ENCODE measurements at regions not wholly inside any gene's neighbourhood (a gene's known extent, or its start where the extent isn't known, plus 50 kb on each side); places are given as distances from the start of the nearest gene placed in this dataset.

DNA sequence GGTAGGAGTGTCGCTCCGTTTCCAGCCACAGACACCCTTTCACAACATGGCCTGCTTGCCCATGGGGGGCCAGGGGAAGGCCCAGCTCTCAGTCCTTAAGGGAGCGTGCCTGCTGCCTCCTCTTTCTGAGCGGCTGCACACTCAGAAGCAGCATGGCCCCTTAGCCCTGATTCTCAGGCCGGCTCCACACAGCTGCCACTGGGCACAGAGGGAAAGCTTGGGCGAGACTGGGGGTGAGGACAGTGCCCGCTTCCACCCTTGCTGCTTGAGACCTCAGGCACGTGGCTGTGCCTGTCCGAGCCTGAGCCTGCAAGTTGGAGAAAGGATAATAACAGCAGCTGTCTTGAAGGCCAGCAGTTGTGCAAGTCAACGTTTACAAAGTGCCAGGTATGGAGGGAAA lies 416.3 kb downstream of the SHANK2 start:
- no peak for DNase-seq

DNA sequence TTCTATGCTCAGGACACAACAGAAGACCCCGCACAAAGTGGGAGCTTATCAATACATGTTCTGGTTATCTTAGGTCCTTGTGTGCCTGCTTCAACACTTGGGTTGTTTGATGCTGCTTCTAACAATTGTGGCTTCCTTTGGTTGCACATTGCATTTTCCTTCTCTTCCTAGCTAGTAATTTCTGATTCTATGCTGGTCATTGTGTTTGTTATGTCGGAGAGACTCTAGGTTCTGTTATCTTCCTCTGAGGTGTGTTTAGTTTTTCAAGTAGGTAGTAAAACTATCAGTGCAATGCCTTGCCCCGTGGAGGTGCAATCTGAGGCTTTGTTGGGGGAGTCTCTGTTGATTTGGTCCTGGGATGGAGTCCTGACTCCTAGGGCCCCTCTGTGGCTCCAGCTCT lies 414.2 kb downstream of the SHANK2 start:
- no peak for DNase-seq

DNA sequence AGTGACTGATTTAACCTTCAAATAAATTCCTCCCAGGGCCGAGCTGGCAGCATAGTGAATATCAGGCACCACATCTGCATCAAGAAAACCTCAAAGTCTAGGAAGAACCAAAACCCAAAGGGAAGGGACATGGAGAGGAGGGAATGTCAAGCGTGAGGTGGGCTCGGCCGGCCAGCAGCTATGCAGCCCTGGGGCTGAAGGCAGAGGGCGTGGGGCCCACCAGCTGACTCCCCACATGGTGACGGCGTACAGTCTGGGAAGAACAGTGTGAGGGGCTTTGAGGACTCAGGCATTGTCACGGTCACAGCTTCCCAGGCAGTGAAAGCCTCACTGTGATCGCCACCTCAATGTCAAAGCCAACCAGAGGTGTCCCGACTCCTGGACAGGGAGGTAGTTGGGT lies 412.5 kb downstream of the SHANK2 start:
- no peak for DNase-seq

DNA sequence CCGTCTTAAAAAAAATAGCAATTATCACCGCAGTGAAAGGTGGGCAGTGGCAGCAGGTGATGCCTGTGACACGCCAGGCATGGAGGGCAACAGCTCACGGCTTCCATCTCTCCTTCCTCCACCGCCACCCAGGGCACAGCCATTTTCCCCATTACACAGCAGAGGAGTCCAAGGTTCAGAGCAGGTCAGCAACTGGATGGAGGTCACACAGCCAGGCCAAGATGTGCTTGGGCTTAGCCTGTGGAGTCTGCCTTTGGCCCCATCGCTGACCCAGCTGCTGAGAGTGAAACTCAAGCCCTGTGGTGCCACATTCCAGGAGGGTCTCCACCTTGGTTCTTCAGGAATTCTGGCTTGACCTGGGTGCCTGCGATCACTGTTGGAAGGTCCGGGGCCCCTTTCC lies 411.1 kb downstream of the SHANK2 start:
- no peak for DNase-seq

DNA sequence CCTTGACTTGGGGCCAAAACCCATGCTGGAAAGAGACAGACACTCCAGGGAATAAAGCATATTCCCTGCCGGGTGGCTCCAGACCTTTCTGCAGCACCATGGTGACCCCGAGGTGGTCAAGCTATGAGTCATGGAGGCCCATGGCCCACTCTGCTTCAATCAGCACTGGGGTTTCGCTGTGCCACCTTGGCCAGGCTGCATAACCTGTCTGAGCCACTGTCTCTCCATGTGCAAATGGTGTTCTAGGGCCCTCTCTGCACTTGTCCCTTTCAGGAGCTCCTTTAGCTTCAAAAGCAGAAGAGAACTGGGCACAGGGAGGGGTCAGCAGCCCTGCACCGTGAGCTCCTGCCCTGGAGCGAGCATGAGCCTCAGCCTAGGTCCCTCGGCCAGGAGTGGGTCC lies 410.1 kb downstream of the SHANK2 start:
- DNase-seq, result no peak

DNA sequence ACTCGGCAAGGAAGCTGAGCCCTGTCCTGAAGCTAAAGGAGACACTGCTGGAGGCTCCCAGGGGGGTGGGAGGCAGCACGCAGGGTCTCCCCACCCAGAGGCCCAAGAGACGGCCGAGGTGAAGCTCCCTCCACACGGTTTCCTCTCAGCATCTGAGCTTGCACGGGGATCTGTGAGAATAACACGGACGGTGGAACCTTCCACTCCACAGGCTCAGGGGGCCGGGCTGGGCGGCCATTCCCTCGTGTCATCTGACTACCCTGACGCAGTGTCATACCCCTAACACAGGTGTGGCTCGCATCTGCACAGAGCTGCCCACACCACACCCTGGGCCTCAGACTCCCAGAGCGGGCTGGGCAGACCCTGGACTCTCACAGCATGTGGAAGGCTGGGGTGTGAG lies 409.7 kb downstream of the SHANK2 start:
- no peak for DNase-seq

DNA sequence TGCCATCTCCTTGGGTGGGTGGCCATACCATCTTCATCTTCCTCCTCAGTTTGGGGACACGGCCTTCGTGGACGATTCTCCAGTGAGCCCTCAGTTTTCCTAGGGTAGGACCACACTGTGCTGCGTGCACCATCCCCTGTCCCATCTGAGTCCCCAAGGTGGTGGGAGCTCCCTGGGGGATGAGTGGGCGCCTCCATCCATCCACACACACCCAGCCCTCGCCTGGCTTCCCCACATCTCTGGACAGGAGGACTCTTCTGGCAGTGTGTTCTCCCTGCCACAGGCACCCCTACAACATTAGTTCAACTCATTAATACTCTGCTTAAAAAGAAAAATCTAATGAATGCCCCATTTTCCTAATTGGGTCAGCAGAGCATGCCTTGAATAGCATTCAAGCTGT lies 408.5 kb downstream of the SHANK2 start:
- DNase-seq, result no peak

DNA sequence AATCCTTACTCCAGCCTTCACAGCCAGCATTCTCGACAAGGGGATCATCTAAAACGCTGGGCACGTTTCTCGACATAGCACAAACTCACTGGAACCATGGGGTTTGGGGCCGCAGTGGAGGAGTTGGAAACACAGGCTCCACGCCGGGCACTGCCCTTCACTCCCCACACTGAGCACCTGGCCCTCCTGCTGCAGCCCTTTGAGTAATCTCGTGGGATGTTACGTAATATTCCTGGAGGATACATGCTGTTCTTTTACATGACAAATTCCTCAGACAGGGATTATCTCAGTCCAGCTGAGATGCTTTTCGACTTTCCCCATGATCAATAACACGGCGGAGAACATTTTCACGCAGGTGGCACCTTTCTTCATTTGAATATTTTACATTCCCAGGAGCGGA lies 408.0 kb downstream of the SHANK2 start:
- DNase-seq, result no peak

DNA sequence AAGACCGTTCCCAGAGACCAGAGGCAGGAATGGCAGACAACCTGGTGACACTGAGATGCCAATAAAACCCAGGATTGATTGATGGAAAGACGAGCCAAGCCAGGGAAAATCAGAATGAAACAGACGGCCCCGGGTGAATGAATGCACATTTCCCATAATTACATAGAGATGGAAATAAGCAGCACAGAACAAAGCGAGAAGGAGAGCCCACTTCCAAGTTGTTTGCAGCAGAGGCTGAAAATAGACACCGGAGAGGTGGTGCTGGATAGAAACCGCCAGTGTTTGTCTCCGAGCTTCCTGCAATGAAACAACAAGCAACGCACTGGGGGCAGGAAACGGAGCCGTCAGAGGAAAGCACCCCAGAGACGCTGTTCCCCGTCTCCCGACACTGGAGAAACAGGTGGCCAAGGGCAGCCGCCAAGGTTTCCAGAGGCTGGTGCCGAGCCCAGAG lies 406.8 kb downstream of the SHANK2 start:
- no peak for DNase-seq

DNA sequence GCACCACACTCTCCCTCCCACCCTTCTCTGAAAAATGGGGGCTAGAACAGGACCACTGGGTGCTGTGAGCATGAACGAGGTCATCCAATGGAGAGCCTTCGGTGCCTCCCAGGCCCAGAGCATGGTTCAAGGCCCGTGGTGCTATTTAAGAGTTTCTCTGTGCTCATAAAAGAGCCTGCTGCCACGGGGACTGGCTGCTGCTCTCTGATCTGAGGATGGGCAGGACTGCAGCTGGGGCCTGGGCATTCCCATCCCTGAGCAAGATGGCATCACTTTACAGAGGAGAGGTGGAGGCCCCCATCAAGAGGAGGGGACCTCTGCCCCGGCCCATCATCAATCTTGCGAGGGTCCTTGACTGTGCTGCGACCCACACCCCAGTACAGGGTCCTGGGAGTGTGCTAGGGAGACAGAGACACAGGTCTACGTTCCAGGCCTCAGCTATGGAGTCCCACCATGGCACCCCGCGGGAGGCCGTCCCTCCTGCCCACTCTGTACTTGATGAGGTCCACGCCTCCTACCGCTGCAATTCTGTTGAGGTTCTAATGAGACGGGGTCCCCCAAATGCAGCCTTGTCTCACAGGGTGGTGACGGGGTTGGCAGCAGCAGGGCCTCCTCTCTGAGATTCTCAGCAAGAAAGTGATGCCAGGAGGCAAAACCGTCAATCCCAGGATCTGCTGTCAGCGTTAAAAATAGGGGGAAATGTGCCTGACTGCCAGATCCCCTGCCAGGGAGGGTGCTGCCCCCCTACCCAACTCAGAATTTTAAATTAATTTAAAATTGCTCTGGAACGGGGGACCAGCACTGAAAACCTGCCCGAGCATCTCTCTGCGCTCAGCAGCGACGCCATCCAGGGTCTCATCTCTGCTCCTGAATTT lies 405.4 kb downstream of the SHANK2 start:
- no peak for DNase-seq

DNA sequence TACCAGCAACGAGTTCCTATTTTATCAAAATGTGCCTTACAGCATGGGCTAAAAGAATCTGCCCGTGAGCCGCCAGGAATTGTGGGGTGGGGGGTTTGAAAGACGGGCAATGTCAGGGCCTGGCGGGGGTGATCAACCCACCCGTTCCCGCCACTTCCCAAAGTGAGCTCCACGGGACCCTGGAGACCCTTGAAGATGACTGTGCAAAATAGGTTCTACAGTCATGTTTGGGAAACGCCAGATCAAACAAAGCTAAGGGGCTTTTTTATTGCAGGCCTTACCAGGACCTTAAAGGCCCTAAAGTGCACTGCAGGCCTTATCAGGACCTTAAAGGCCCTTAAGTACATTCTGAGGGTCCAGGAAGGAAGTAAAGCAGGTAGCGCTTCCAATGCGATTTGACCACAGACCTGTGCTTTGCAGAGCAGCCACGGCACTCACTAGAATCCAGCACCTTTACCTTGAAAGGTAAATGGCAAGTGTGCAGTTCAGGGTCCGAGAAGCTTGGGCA lies 404.1 kb downstream of the SHANK2 start:
- no peak for DNase-seq

DNA sequence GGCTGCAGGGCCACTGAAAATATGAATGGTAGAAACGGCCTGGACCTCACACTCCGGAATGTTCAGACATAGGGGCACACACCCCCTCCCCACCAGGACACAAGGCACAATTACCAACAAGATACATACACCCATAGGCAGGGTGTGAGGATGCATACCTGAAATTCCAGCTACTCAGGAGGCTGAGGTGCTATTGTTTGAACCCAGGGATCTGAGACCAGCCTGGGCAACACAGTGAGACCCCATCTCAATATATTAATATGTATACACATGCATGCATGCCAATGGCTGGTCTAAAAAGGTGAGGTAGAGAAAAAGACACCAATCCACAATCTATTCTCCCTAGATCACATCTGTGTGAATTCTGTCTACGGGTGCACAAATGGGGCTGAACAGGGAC lies 403.3 kb downstream of the SHANK2 start:
- DNase-seq, result no peak

DNA sequence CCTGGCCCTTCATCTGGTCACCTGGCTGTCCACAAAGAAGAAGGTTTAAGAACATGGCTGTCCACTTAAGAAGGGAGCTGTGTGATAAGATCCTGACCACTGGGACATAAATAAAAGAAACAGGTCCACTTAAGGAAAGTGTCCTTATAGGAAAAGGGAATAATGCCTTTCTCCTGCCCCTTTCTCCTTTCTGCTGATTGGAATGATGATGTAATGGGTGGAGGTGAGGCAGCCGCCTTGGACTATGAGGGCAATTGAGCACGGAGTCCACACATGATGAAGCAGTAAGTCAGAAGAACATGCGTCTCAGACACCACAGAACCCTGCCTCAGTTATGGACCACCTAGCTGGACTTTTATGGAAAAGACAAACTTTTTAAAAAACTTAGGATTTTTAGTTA lies 401.1 kb downstream of the SHANK2 start:
- no peak for DNase-seq

DNA sequence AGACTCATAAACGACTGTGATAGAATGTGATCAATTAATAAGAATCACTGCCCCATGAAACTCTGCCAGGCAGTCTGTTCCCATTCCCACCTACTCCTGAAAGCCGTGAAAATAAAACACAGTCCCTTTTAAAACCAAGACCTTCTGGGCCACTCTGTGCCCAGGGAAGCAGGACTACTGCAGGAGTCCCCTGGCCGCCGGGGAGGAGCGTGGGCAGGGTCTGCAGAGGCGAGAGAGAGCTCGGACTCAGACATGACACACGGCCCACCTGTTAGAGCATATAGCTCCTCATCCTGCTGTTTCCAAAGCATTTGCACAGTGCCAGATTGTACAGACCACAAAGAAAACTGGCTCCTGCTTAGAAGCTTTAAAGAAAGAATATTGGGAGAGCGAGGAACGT lies 400.5 kb downstream of the SHANK2 start:
- no peak for DNase-seq

DNA sequence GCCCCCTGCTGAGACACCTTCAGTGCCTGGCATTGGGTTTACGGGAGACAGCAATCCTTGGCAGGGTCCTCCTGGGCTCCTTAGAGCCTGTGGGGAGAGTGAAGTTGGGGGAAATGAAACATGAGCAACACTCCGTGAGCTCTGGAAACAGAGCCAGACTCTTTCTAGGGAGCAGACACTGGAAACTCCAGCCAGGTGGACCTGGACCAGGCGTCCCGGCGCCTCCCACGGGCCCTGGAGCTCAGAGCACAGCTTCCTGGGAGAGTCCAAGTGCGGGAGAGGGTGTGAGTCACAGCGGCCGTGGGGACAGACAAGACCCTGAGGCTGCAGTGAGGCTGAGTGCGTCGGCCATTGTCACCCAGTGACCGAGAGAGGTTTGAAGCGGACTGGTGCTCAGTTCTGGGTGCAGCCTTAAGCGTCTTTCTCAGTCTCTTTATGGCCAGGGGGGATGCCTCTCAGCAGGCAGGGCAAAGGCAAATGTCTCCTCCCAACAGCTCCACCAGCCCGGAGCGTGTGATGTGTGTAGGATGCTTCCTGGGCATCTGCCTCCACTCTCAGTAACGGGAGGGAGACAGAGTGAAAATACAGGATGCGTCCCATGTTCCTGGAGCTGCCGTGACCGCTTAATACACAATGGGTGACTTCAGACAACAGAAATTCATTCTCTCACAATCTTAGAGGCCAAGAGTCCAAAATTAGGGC lies 399.2 kb downstream of the SHANK2 start:
- DNase-seq, result no peak

DNA sequence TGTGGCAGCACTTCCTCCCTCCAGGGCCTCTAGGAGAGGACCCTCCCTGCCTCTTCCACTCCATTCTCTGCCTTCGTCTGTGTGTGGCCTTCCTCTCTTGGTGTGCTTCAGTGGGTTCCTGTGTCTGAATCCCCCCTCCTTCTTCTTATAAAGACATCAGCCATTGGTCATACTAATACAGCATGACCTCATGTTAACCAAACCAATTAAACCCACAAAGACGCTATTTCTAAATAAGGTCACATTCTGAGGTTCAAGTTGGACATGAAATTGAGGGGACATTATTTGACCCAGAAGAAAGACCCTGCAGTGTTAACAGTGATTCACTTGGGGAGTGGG lies 398.6 kb downstream of the SHANK2 start:
- no peak for DNase-seq

DNA sequence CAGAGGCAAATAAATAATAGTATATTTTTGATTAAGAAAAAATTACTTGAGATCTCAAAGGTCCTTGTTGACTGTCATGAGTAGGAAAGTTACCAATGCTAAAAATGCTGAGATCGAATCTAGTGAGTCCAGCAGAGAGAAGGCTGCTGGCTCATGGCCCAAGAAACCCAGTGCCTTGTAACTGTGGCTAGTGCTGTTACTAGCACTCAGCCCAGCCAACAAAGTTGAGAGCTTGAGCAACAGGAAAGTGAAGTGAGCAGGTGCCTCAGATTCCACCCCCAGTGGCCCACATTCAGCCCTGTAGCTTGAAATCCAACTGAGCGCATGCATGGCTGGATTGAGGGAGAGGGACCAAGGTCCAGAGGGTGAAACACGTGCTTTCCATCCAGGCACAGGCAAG lies 398.2 kb downstream of the SHANK2 start:
- DNase-seq, result no peak

DNA sequence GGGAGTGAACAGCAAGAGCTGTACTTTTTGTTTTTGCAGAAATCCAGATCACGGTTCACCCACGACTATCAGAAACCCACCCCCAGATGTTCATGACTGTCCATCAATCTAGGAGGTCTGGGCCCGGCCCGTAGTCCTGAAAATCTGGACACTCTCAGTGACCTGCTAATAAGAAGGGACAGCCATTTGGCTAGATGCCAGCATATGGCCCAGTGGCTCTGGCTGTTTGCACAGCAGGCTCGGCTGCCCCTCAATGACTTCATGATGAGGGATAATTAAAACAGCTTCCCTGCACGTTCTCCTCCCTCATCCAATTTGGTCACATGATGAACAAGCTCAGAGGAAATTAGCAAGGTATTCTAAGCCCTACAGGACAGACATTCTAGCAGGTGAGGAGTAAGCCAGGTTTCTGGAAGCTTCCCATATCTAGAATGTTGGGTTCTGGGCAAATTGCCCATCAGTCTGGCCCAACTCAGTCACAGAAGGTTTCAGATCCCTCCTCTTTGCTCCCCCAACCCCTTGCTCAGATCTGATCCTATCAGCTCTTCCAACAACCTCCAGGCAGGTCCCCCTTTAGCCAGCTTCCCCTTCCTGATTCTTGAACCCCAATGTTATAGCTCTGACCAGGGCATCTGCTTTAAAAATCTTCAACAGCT lies 397.3 kb downstream of the SHANK2 start:
- DNase-seq, result peak; percentile 51 to 69

DNA sequence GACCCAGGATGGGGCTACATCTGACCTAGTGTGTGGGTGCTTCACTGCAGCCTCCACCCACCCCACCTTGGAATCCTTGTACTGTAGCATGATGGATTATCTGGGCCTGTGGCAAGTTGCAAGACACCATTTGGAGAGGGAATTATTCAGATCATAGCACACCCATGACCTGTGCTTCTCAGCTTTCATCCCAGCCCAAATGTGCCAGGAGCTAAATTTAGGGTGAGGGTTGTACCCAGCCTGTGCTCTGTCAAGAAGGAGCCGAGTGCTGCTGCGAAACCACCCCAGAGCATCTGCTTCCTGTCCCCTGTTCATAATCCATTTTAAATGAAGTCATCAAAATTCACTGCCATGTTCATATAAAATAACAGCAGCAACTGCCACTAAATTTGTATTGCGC lies 394.5 kb downstream of the SHANK2 start:
- no peak for DNase-seq

DNA sequence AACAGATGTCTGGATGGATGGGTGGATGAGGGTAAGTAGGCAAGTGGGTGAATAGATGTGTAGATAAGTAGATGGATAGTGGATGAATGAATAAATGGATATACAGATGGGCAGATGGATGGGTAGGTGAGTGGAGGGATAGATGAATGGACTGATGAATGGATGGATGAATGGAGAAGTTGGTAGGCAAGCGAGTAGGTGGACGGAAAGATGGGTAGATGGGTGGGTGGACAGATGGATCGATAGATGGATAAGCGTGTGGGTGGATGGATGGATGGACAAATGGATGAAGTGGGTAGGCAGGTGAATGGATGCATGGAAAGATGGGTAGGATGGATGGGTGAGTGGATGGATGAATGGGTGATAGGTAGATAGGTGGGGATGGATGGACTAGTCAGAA lies 393.2 kb downstream of the SHANK2 start:
- no peak for DNase-seq

DNA sequence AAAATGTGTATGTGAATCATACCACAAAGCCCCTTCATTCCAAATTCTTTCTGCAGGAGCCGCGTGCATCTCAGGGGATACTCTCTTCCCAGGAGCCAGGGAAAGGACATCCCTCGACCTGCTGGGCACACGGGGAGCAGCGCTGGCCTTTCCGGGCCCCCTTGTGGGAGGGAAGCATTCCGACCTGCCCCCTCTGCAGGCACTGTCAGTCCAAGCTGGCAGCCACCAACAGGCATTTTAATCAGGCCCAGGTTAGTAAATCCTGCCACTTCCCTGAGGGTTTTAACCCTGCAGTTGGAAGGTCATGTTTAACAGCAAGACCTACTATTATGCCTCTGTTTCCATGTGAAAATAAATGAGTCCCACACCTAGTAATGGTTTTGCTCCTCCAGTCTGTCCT lies 391.5 kb downstream of the SHANK2 start:
- no peak for DNase-seq

DNA sequence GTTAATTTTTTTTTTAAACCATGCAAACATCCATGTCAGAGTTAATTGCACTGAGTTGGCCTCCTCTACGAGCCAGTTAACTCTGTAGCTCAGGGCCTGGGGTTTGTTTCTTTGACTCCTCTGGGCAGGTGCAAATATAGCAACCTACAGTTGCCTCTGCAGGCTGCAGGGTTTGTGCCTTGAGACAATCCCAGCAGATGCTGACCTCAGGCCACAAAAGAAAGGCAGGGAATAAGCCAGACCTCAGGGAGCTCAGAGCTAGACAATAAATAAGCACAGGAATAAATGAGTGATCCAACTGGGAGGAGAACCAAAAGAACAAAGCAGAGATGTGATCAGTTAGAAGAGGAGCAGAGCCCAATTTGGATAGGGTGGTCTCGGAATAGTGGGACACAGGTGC lies 390.8 kb downstream of the SHANK2 start:
- DNase-seq, result no peak

DNA sequence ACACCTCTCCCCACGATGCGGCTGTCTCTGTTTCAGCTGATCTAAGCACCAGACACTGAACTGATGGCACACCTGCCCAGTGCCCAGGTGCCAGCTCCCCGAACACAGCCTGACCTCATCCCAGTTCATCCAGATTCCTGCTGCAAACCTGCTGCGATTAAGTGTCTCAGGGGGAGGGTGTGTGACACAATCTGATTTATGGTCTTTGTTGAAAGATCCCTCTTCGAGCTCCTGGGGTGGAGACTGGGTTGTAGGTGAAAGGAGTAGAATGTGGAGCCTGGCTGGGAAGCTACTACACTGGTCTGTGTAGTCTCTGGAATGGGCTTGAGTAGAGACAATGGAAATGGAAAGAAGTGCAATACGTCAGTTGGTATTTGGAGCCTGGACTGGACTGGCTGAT lies 390.3 kb downstream of the SHANK2 start:
- peak in 1 of 2 experiments; percentile 74 for DNase-seq

DNA sequence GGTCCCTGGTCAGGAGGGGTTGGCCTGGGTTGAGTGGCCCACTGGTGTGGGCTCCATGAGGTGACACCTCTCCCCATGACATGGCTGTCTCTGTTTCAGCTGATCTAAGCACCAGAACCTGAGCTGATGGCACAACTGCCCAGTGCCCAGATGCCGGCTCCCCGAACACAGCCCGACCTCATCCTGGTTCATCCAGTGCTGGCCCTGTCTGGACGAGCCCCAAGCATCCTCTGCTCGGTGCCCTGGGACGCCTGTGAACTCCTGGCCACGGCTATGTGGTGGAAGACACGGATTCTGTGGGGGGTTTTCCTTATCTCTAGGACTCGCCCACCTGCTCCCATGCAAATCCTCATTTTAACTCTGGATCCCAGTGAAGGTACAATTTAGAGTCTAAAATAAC lies 389.2 kb downstream of the SHANK2 start:
- DNase-seq, result no peak
